Suppressor macrophage treated with lipopolysaccharide for 1 hour (primary cell): ENCODE measurements at regions not wholly inside any gene's neighbourhood (a gene's known extent, or its start where the extent isn't known, plus 50 kb on each side); places are given as distances from the start of the nearest gene placed in this dataset.

Source experiments
- DNase-seq, 3 donors: peaks; one replicate each; pipeline ENCODE4 v3.0.0-alpha.2; 2020 to 2022

- DNase-seq = no peak
Measured at GRCh38 chr7:25831831-25832411, 320.1 kb upstream of the NFE2L3 start.

GRCh38 chr7:25832456-25832855, 319.5 kb upstream of the NFE2L3 start:
- no peak for DNase-seq

GRCh38 chr7:25832929-25833328, 319.1 kb upstream of the NFE2L3 start:
- no peak for DNase-seq

GRCh38 chr7:25834050-25834449, 317.9 kb upstream of the NFE2L3 start:
- no peak for DNase-seq

- DNase-seq = no peak
Measured at GRCh38 chr7:25835197-25835596, 316.8 kb upstream of the NFE2L3 start.

GRCh38 chr7:25839084-25839769, 312.8 kb upstream of the NFE2L3 start:
- DNase-seq = peak in 1 of 3 donors; percentile 3

GRCh38 chr7:25840209-25840792, 311.7 kb upstream of the NFE2L3 start:
- no peak for DNase-seq

GRCh38 chr7:25841575-25841974, 310.4 kb upstream of the NFE2L3 start:
- no peak for DNase-seq

GRCh38 chr7:25842201-25842733, 309.7 kb upstream of the NFE2L3 start:
- DNase-seq = no peak

GRCh38 chr7:25843467-25843866, 308.5 kb upstream of the NFE2L3 start:
- DNase-seq = no peak

- DNase-seq = no peak
Measured at GRCh38 chr7:25844102-25844870, 307.7 kb upstream of the NFE2L3 start.

GRCh38 chr7:25845464-25845863, 306.5 kb upstream of the NFE2L3 start:
- DNase-seq = no peak

GRCh38 chr7:25846722-25847121, 305.3 kb upstream of the NFE2L3 start:
- no peak for DNase-seq

GRCh38 chr7:25847336-25848070, 304.5 kb upstream of the NFE2L3 start:
- no peak for DNase-seq

GRCh38 chr7:25849500-25850184, 302.4 kb upstream of the NFE2L3 start:
- DNase-seq = peak in 1 of 3 donors; percentile 33

- DNase-seq = no peak
Measured at GRCh38 chr7:25850216-25850615, 301.8 kb upstream of the NFE2L3 start.

- no peak for DNase-seq
Measured at GRCh38 chr7:25850735-25851134, 301.3 kb upstream of the NFE2L3 start.

- peak; percentile 74 to 86 (median 81) for DNase-seq
Measured at GRCh38 chr7:25851332-25852210, 300.4 kb upstream of the NFE2L3 start.

- peak; percentile 34 to 60 (median 46) for DNase-seq
Measured at GRCh38 chr7:25852211-25852938, 299.6 kb upstream of the NFE2L3 start.

- no peak for DNase-seq
Measured at GRCh38 chr7:25852939-25853271, 299.1 kb upstream of the NFE2L3 start.
